Chondrocyte (in vitro differentiated cells): ENCODE measurements at regions not wholly inside any gene's neighbourhood (a gene's known extent, or its start where the extent isn't known, plus 50 kb on each side); places are given as distances from the start of the nearest gene placed in this dataset.

Experiments used
- DNase-seq: peaks from one replicate; pipeline ENCODE4 v3.0.0; 2021; ENCODE audit warnings: mixed read lengths, low spot score
- H3K27ac Mint-ChIP-seq: one replicate; pipeline ENCODE4 v1.8.0; 2021; ENCODE audit warnings: mild to moderate bottlenecking, moderate library complexity, mixed read lengths; ENCODE audit not compliant: unreplicated experiment
- H3K27me3 Mint-ChIP-seq: 2 replicates; pipeline ENCODE4 v1.8.0; 2021; ENCODE audit warnings: low read depth, mixed read lengths
- H3K36me3 Mint-ChIP-seq: 2 replicates; pipeline ENCODE4 v1.8.0; 2021; ENCODE audit warnings: low read depth, mixed read lengths
- H3K4me1 Mint-ChIP-seq: 2 replicates; pipeline ENCODE4 v1.8.0; 2021; ENCODE audit warnings: low read depth, mild to moderate bottlenecking, mixed read lengths
- H3K4me3 Mint-ChIP-seq: one replicate; pipeline ENCODE4 v1.8.0; 2021; ENCODE audit warnings: mild to moderate bottlenecking, moderate library complexity, mixed read lengths; ENCODE audit not compliant: unreplicated experiment
- H3K9me3 Mint-ChIP-seq: 2 replicates; pipeline ENCODE4 v1.8.0; 2021; ENCODE audit warnings: low read depth, mixed read lengths
- CTCF ChIP-seq: fragments of 200-600 bp; sonication (generic); IDR thresholded peaks from 2 replicates; pipeline ENCODE4 v1.5.0; 2021; ENCODE audit warnings: antibody characterized with exemption, mild to moderate bottlenecking, moderate library complexity

GRCh38 chr11:115996125-115996807, 492.1 kb upstream of the CADM1 start:
- H3K9me3 Mint-ChIP-seq, result no peaks in the 10 kb centered on the region
- no peak overlapping the region for H3K4me3 Mint-ChIP-seq
- H3K27ac Mint-ChIP-seq, result no peak overlapping the region
- DNase-seq, result no peak
- no peak for TF ChIP-seq CTCF
- H3K4me1 Mint-ChIP-seq, result peaks cover 13% of the 10 kb centered on the region
- H3K36me3 Mint-ChIP-seq, result no peaks in the 10 kb centered on the region
- peaks cover 6% of the 10 kb centered on the region for H3K27me3 Mint-ChIP-seq

- no peak overlapping the region for H3K4me3 Mint-ChIP-seq
- H3K27ac Mint-ChIP-seq, result no peak overlapping the region
- no peaks in the 10 kb centered on the region for H3K36me3 Mint-ChIP-seq
- no peaks in the 10 kb centered on the region for H3K27me3 Mint-ChIP-seq
- peaks cover 13% of the 10 kb centered on the region for H3K4me1 Mint-ChIP-seq
- TF ChIP-seq CTCF, result no peak
- H3K9me3 Mint-ChIP-seq, result no peaks in the 10 kb centered on the region
- DNase-seq, result no peak
Measured at GRCh38 chr11:115993590-115993989, 489.4 kb upstream of the CADM1 start.

- Mint-ChIP-seq H3K9me3 (no peaks in the 10 kb centered on the region), H3K4me1 (no peaks in the 10 kb centered on the region), H3K36me3 (no peaks in the 10 kb centered on the region), H3K27ac (no peak overlapping the region), H3K27me3 (no peaks in the 10 kb centered on the region), H3K4me3 (no peak overlapping the region)
- TF ChIP-seq CTCF, result peak; percentile 76
- no peak for DNase-seq
Measured at GRCh38 chr11:115990004-115990447, 485.8 kb upstream of the CADM1 start.

GRCh38 chr11:115985896-115986295, 481.7 kb upstream of the CADM1 start:
- Mint-ChIP-seq H3K9me3 (no peaks in the 10 kb centered on the region), H3K4me1 (peaks cover 6% of the 10 kb centered on the region), H3K27ac (no peak overlapping the region), H3K27me3 (no peaks in the 10 kb centered on the region), H3K36me3 (no peaks in the 10 kb centered on the region), H3K4me3 (no peak overlapping the region)
- TF ChIP-seq CTCF, result no peak
- DNase-seq, result no peak

- Mint-ChIP-seq H3K36me3 (no peaks in the 10 kb centered on the region), H3K4me1 (peaks cover 6% of the 10 kb centered on the region), H3K27ac (no peak overlapping the region), H3K9me3 (no peaks in the 10 kb centered on the region), H3K4me3 (no peak overlapping the region), H3K27me3 (no peaks in the 10 kb centered on the region)
- no peak for DNase-seq
- no peak for TF ChIP-seq CTCF
Measured at GRCh38 chr11:115984228-115984627, 480.0 kb upstream of the CADM1 start.
